Mucosa of descending colon (tissue), 3 donors: ENCODE measurements at regions not wholly inside any gene's neighbourhood (a gene's known extent, or its start where the extent isn't known, plus 50 kb on each side); places are given as distances from the start of the nearest gene placed in this dataset.

Experiments
- ATAC-seq: fragments of 200-7000 bp; cut with Tn5 transposase; one replicate; pipeline ENCODE4 v1.9.1; 2020; ENCODE audit warnings: mild to moderate bottlenecking, moderate library complexity
- DNase-seq, 3 donors: peaks; one replicate each; pipeline ENCODE4 v3.0.0-alpha.2; 2020
- H3K36me3 ChIP-seq: fragments of 200-600 bp; one replicate; pipeline ENCODE4 v1.8.0; 2021; ENCODE audit warnings: low read depth, mild to moderate bottlenecking
- H3K4me1 ChIP-seq: fragments of 200-600 bp; one replicate; pipeline ENCODE4 v1.8.0; 2021; ENCODE audit warnings: low read depth, mild to moderate bottlenecking
- H3K4me3 ChIP-seq: fragments of 200-600 bp; one replicate; pipeline ENCODE4 v1.8.0; 2021; ENCODE audit warnings: mild to moderate bottlenecking
- H3K9me3 ChIP-seq: fragments of 200-600 bp; one replicate; pipeline ENCODE4 v1.8.0; 2021; ENCODE audit warnings: mild to moderate bottlenecking
- intact Hi-C, 2 donors: fragments of 100-400 bp; cut with DNase I in 1 of 2; cut with micrococcal nuclease in 1 of 2; formaldehyde crosslinking; loops; one replicate each; pipeline versions ENCODE4 v1.11.0 to v1.11.1; 2022; cut with DNase I, micrococcal nuclease
- TF ChIP-seq, protein P1 (sequence below): fragments of 200-600 bp; IDR thresholded peaks from one replicate; pipeline ENCODE4 v1.8.0; 2022; ENCODE audit warnings: antibody characterized with exemption, mild to moderate bottlenecking
- donor health status: DM: no; HTN: no; CAD: no; lungs with moderate emphysema.
- donor health status: DM: no; HTN: no; CAD: no.
- donor health status: DM: no; HTN: yes; CAD: no.

DNA sequence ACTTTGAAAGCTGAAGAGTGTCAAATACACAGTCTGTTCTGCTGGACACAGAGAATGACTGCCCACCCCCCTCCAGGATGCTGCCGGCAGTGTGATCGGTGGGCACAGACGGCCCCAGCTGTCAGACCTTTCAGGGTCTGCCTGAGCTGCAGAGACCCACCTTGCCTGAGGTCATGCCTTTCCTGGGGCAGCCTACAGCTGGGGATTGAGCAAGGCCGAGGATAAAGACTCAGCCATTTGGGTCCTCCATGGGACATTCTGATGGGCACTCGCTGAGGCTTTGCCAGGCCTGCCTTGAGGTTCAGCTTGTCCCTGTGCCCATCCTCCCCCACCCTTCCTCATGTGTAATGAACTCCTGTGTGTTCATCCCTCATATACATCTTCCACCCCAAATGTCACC, 102.3 kb upstream of the SMAD3 start:
- H3K4me3 ChIP-seq = no peak overlapping the region
- intact Hi-C loops = no loop called here
- H3K4me1 ChIP-seq = no peaks in the 10 kb centered on the region
- DNase-seq (no peak), ATAC-seq (no peak)
- no peaks in the 10 kb centered on the region for H3K9me3 ChIP-seq
- TF ChIP-seq, protein P1, sequence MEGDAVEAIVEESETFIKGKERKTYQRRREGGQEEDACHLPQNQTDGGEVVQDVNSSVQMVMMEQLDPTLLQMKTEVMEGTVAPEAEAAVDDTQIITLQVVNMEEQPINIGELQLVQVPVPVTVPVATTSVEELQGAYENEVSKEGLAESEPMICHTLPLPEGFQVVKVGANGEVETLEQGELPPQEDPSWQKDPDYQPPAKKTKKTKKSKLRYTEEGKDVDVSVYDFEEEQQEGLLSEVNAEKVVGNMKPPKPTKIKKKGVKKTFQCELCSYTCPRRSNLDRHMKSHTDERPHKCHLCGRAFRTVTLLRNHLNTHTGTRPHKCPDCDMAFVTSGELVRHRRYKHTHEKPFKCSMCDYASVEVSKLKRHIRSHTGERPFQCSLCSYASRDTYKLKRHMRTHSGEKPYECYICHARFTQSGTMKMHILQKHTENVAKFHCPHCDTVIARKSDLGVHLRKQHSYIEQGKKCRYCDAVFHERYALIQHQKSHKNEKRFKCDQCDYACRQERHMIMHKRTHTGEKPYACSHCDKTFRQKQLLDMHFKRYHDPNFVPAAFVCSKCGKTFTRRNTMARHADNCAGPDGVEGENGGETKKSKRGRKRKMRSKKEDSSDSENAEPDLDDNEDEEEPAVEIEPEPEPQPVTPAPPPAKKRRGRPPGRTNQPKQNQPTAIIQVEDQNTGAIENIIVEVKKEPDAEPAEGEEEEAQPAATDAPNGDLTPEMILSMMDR = no peak
- H3K36me3 ChIP-seq = no peaks in the 10 kb centered on the region

DNA sequence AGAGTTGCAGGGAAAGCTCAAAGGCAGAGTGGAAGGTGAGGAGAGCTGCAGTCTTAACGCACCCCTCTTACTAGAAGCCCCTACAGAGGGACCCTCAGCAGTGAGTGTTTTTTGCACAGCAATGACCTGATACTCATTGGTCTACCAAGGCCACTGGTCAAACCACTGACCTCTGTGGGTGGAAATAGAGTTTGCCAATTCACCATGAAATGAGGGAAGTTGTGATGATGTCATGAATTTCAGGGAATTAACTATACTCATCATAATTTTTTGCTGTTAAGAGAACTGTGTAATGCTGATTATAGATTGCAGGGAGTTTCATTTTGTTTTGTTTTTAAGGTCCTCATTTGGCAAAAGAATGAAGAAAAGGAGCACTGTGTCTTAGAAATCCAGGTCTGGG, 101.7 kb upstream of the SMAD3 start:
- Histone ChIP-seq H3K4me1 (no peaks in the 10 kb centered on the region), H3K4me3 (no peak overlapping the region), H3K9me3 (no peaks in the 10 kb centered on the region), H3K36me3 (no peaks in the 10 kb centered on the region)
- intact Hi-C loops = no loop called here
- TF ChIP-seq, protein P1 = no peak
- ATAC-seq = no peak
- DNase-seq = no peak

DNA sequence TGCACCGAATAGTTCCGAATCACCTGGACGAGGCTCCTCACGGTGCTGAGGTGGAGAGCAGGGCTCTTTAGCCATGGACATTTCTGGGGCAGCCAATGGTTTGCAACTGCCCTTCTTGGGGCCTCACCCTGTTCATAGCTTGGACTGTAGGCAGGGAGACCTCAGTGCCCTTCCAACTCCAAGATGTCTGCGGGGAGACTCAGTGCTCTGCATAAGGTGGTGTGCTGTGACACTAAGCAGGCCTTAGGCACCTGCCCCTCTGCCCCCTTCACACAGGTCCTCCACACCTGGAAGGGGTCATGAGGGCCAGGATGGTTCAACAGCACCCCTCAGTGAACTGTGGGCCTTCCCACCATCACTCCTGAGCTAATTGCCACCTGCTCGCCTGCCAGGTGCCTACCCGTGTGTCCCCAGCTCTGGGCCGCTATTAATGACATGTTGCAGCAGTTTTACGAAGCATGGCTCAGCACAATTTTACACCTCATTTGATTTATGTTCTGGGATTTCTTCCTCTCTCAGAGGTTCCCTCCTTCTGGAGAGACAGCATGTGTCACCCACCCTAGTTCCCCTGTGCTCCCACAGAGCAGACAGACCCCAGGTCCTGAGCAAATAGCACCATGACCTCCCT, 101.2 kb upstream of the SMAD3 start:
- no peak for DNase-seq
- no peak for ATAC-seq
- Histone ChIP-seq H3K36me3 (no peaks in the 10 kb centered on the region), H3K4me1 (no peaks in the 10 kb centered on the region), H3K9me3 (no peaks in the 10 kb centered on the region), H3K4me3 (no peak overlapping the region)
- intact Hi-C loops = no loop called here
- TF ChIP-seq, protein P1 = no peak

DNA sequence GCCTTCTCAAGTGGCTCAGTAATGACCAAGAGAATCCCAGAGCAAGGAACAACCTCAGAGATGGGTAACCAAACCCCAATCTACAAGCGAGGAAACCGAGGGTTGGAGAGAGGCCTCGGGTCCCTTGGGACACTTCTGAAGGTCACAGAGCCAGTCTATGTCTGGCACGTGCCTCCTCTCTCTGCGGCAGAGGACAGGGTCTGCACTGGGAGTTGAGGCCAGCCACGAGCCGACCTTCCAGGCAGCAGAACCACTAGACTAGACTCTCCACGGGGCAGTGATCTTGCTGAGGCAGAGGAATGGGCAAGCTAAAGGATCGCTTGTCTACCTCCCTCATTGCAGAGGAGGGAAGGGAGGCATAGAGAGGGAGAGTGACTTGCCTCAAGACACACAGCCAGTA, 100.6 kb upstream of the SMAD3 start:
- H3K4me3 ChIP-seq = no peak overlapping the region
- intact Hi-C loops = no loop called here
- TF ChIP-seq, protein P1 = no peak
- DNase-seq (no peak), ATAC-seq (no peak)
- no peaks in the 10 kb centered on the region for H3K9me3 ChIP-seq
- no peaks in the 10 kb centered on the region for H3K36me3 ChIP-seq
- no peaks in the 10 kb centered on the region for H3K4me1 ChIP-seq

DNA sequence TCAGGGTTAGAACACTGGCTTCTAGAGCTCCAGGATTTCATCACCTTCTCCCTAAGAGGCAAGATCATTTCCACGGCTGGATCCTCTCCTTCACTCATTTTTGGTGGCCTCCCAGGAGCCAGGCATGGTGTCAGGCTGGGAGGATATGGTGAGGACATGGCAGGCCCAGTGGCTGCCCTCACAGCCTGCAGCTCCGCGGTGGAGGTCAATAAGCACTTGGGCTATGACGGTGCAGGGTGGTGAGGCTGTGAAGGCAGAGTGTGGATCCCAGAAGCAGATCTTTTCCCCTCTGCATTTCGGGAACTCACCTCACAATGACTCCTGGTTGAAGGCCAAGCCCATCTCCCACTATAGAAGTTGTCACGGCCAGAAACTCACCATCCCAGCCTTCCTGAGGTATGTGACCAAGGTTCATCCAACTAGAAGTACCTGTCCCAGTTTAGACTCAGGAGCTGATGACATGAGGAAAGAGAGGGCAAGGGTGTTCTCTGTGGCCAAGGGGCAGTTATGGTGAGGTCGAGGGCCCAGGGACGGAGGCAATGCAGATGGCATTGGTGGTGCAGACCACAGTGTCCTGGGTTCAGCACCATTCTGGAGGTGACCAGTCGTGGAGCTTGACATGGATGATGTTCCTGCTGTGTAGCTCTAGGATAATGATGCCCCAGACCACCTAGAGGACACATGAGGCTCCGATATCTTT, 100.1 kb upstream of the SMAD3 start:
- H3K9me3 ChIP-seq = no peaks in the 10 kb centered on the region
- no peak overlapping the region for H3K4me3 ChIP-seq
- no peak for ATAC-seq
- H3K36me3 ChIP-seq = no peaks in the 10 kb centered on the region
- TF ChIP-seq, protein P1 = no peak
- H3K4me1 ChIP-seq = no peaks in the 10 kb centered on the region
- no peak for DNase-seq
- intact Hi-C loops = no loop called here
